Endothelial cell (in vitro differentiated cells): ENCODE measurements at regions not wholly inside any gene's neighbourhood (a gene's known extent, or its start where the extent isn't known, plus 50 kb on each side); places are given as distances from the start of the nearest gene placed in this dataset.

Experiments
- DNase-seq: peaks from one replicate; pipeline ENCODE4 v3.0.0; 2021; ENCODE audit warnings: low spot score
- H3K27ac Mint-ChIP-seq: one replicate; pipeline ENCODE4 v1.8.0; 2021; ENCODE audit warnings: mixed read lengths, inconsistent platforms; ENCODE audit not compliant: unreplicated experiment
- H3K27me3 Mint-ChIP-seq: one replicate; pipeline ENCODE4 v1.8.0; 2021; ENCODE audit warnings: mild to moderate bottlenecking, moderate library complexity, mixed read lengths, inconsistent platforms; ENCODE audit not compliant: unreplicated experiment
- H3K36me3 Mint-ChIP-seq: one replicate; pipeline ENCODE4 v1.8.0; 2021; ENCODE audit warnings: mild to moderate bottlenecking, low read depth, mixed read lengths, inconsistent platforms; ENCODE audit not compliant: unreplicated experiment
- H3K4me1 Mint-ChIP-seq: one replicate; pipeline ENCODE4 v1.8.0; 2021; ENCODE audit warnings: mild to moderate bottlenecking, mixed read lengths, inconsistent platforms; ENCODE audit not compliant: unreplicated experiment
- H3K4me3 Mint-ChIP-seq: one replicate; pipeline ENCODE4 v1.8.0; 2021; ENCODE audit warnings: mild to moderate bottlenecking, mixed read lengths, inconsistent platforms; ENCODE audit not compliant: unreplicated experiment
- H3K9me3 Mint-ChIP-seq: one replicate; pipeline ENCODE4 v1.8.0; 2021; ENCODE audit warnings: mixed read lengths, inconsistent platforms; ENCODE audit not compliant: unreplicated experiment
- CTCF ChIP-seq: fragments of 200-600 bp; sonication (generic); IDR thresholded peaks from one replicate; pipeline ENCODE4 v1.5.0; 2021; ENCODE audit warnings: antibody characterized with exemption; ENCODE audit not compliant: unreplicated experiment

GRCh38 chr18:45565280-45565970 is 49.9 kb upstream of the SLC14A2 start:
- no peak overlapping the region for H3K4me3 Mint-ChIP-seq
- no peak for DNase-seq
- peaks cover 8% of the 10 kb centered on the region for H3K27me3 Mint-ChIP-seq
- TF ChIP-seq CTCF, result no peak
- H3K36me3 Mint-ChIP-seq, result no peaks in the 10 kb centered on the region
- peaks cover 3% of the 10 kb centered on the region for H3K4me1 Mint-ChIP-seq
- no peaks in the 10 kb centered on the region for H3K9me3 Mint-ChIP-seq
- H3K27ac Mint-ChIP-seq, result no peak overlapping the region
